A549 (cell line): ENCODE measurements at regions not wholly inside any gene's neighbourhood (a gene's known extent, or its start where the extent isn't known, plus 50 kb on each side); places are given as distances from the start of the nearest gene placed in this dataset.

Experiments
- ATOH8 ChIP-seq: fragments of 250-450 bp; sonication (Bioruptor Pico); IDR thresholded peaks from 2 replicates; pipeline ENCODE4 v1.5.0; 2020; ENCODE audit warnings: low read depth, mild to moderate bottlenecking, moderate library complexity
- POLR2A ChIP-seq: IDR thresholded peaks from 2 replicates; pipeline ENCODE4 v1.6.1; 2012; ENCODE audit warnings: mild to moderate bottlenecking, low read length
- REST ChIP-seq: fragments of 200-600 bp; sonication (generic); IDR thresholded peaks from 2 replicates; pipeline ENCODE4 v1.6.1; 2016; ENCODE audit warnings: antibody characterized with exemption, mild to moderate bottlenecking, moderate library complexity
- RFX5 ChIP-seq: fragments of 450-650 bp; IDR thresholded peaks from 2 replicates; pipeline ENCODE4 v1.7.1; 2014; ENCODE audit warnings: antibody characterized with exemption, mild to moderate bottlenecking, moderate library complexity

- no peak for TF ChIP-seq ATOH8 (CRISPR knock-in tag)
- TF ChIP-seq RFX5 = no peak
- no peak for TF ChIP-seq REST
- TF ChIP-seq POLR2A = no peak
Observed at GRCh38 chr9:108579757-108580439, 275.9 kb downstream of the ACTL7B start.
